ENCODE measurements at regions not wholly inside any gene's neighbourhood (a gene's known extent, or its start where the extent isn't known, plus 50 kb on each side); places are given as distances from the start of the nearest gene placed in this dataset.

DNA sequence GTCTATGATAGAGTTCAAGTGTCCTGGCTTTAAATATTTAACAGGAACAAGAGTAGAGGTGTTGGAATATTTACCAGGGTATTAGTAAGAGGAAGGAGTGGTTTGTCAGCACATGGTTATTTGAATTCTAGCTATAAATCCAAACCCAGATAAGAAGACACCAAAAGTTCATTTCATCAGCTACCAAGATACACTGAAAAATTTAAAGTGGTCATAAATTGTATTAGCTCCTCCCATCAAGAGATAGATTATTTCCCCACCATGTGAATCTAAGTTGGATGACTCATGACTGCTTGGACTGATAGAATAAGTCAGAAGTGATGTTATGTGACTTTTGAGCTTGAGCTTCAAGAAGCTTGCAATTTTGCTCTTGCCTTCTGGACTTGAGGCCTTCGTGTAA lies 72.1 kb upstream of the GRAMD2B start:
- no peak overlapping the region for H3K4me3 ChIP-seq (ENCODE audit: extremely low read depth, insufficient read depth, low read length, poor library complexity, severe bottlenecking)
- no peak overlapping the region for H3K27ac ChIP-seq (ENCODE audit: low read depth, low read length, severe bottlenecking)
- H3K9me3 ChIP-seq (ENCODE audit: control insufficient read depth, low read length), result no peaks in the 10 kb centered on the region
- H3K36me3 ChIP-seq (ENCODE audit: control insufficient read depth, insufficient read depth, low read length), result no peaks in the 10 kb centered on the region
- H3K4me1 ChIP-seq (ENCODE audit: control insufficient read depth, insufficient read depth, low read length, poor library complexity, severe bottlenecking), result peaks cover 4% of the 10 kb centered on the region
- 88 to 100% methylated on average over 1 of the region's 1 CpG for WGBS, 2 experiments (ENCODE audit: insufficient coverage in 2 of 2)

DNA sequence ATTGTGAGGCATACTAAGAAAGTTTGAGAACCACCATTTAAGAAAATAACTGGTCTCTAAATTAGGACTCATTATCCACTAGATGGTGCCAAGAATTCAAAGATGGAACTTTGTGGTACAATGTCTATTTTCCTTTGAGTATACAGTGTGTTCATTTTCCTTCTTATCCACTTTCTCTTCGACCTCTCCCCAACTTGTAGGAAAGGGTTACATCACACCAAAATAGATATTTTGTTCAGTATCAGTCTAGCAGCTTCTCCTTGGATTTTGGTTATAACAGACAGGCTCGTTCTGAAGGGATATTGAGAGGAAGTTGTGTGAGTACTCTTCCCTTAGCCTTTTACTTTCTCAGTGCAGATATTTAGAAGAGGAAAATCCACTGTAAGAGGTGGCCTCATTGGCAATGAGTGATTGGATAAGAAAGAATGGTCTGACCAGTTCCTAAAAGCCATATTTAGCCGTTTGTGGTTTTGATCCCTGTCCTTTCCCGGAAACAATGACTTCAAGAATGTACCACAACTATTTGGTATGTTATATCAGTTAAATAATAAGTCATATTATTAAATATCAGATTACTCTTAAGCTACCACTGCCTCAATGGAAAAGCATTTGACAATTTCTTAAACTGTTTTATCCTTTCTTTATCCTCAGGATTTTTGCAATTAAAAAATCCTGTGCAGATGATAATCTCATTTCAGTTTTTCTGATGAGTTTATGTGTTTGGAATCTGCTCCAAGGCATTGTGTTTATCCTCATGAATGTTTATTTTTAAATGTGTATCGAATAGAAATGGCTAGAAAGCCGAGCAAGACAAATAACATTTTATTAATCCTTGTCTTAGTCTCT lies 69.0 kb upstream of the GRAMD2B start:
- Histone ChIP-seq H3K4me1 (ENCODE audit: control insufficient read depth, insufficient read depth, low read length, poor library complexity, severe bottlenecking) (peaks cover 4% of the 10 kb centered on the region), H3K9me3 (ENCODE audit: control insufficient read depth, low read length) (no peaks in the 10 kb centered on the region), H3K27ac (ENCODE audit: low read depth, low read length, severe bottlenecking) (peak overlapping the region; percentile 65), H3K36me3 (ENCODE audit: control insufficient read depth, insufficient read depth, low read length) (no peaks in the 10 kb centered on the region), H3K4me3 (ENCODE audit: extremely low read depth, insufficient read depth, low read length, poor library complexity, severe bottlenecking) (no peak overlapping the region)
- WGBS, 2 experiments (ENCODE audit: insufficient coverage in 2 of 2), result 40% methylated on average over 1 of the region's 6 CpGs; no CpG with 5 or more reads in 1 of the 2 experiments

DNA sequence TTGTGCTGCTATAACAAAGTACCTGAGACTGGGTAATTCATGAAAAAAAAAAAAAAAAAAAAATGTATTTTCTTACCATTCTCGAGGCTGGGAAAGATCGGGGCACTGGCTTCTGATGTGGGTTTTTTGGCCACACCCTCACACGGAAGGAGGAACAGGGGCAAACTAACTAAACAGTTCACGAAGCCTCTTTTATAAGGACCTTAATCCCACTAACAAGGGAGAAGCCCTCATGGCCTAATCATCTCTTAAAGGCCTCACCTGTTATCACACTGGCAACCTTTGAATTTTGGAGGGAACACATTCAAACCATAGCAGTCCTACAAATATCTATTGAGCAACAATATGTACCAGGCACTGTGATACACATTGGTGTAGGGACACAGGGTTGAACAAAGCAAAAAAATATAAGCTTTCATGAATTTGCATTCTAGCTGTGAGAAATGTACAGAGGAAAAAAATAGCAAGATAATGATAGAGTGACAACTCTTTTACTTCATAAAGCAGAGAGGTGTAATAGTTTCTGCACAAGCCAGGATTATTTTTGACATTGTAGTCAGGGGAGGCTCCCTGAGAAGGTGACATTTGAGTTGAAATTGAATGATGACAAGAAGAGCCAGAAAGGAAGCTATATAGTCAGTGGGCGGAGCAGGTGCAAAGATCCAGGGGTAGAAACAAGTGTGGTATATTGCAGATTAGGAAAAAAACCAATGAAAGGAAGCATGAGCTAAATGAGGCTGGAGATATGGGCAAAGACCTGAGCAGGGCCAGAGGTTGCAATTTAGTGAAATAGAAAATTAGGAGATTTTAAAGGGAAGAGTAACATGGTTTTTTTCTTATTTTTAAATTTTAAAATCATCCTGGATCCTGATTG lies 68.1 kb upstream of the GRAMD2B start:
- Histone ChIP-seq H3K4me3 (ENCODE audit: extremely low read depth, insufficient read depth, low read length, poor library complexity, severe bottlenecking) (no peak overlapping the region), H3K36me3 (ENCODE audit: control insufficient read depth, insufficient read depth, low read length) (no peaks in the 10 kb centered on the region), H3K9me3 (ENCODE audit: control insufficient read depth, low read length) (no peaks in the 10 kb centered on the region), H3K4me1 (ENCODE audit: control insufficient read depth, insufficient read depth, low read length, poor library complexity, severe bottlenecking) (peaks cover 4% of the 10 kb centered on the region), H3K27ac (ENCODE audit: low read depth, low read length, severe bottlenecking) (no peak overlapping the region)
- WGBS, 2 experiments (ENCODE audit: insufficient coverage in 2 of 2), result 88 to 92% methylated on average over 2 to 4 of the region's 5 CpGs

DNA sequence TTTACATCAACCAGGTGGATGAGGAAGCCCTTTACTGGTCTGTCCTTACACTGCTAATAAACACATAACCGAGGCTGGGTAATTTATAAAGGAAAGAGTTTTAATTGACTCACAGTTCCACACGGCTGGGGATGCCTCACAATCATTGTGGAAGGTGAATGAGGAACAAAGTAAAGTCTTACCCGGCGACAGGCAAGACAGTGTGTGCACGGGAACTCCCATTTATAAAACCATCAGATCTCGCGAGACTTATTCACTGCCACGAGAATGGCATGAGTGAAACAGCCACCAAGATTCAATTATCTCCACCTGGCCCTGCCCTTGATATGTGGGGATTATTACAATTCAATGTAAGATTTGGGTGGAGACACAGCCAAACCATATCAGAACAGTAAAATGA lies 67.3 kb upstream of the GRAMD2B start:
- Histone ChIP-seq H3K4me1 (ENCODE audit: control insufficient read depth, insufficient read depth, low read length, poor library complexity, severe bottlenecking) (peaks cover 4% of the 10 kb centered on the region), H3K9me3 (ENCODE audit: control insufficient read depth, low read length) (no peaks in the 10 kb centered on the region)
- WGBS, 2 experiments (ENCODE audit: insufficient coverage in 2 of 2), result 94 to 97% methylated on average over 3 to 5 of the region's 8 CpGs

DNA sequence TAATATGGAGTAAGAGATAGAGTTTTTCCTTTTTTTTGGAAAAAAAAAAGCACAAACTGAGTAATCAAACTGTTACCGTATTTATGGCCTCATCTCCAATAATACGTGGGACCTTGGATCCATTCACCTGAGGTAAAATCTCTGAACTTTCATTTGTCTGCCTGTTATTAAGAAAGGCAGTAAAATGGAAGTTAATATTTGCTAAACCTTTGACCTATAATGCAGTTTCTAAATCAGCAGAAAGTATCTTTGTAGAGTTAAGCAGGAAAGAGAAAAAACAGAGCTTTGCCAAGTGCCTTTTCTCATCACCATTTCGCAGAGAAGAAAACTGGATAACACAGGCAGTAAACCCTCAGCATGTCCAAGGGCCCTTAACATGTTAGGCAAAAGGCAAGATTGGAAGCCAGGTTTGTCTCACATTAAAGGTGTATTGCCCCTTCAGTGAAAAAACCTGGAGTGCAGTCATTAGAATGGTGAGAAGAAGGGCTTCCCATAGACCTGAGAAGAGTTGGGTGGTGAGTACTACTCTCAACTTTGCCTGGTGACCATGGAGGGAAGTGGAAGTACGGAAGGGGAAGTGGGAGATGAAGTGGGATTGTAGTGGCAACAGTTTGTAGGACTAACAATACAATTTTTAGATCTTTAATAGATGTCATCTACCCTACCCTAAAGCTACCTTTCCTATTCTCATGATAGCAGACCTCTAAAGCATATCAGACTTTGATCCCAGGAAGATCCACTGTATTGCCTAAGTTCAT lies 65.4 kb upstream of the GRAMD2B start:
- 87 to 100% methylated on average over 2 to 3 of the region's 4 CpGs for WGBS, 2 experiments (ENCODE audit: insufficient coverage in 2 of 2)
- H3K4me1 ChIP-seq (ENCODE audit: control insufficient read depth, insufficient read depth, low read length, poor library complexity, severe bottlenecking), result peaks cover 4% of the 10 kb centered on the region
- no peak overlapping the region for H3K4me3 ChIP-seq (ENCODE audit: extremely low read depth, insufficient read depth, low read length, poor library complexity, severe bottlenecking)
- no peaks in the 10 kb centered on the region for H3K9me3 ChIP-seq (ENCODE audit: control insufficient read depth, low read length)
- H3K36me3 ChIP-seq (ENCODE audit: control insufficient read depth, insufficient read depth, low read length), result no peaks in the 10 kb centered on the region
- no peak overlapping the region for H3K27ac ChIP-seq (ENCODE audit: low read depth, low read length, severe bottlenecking)

More for the DNA sequence above, 67.3 kb upstream of the GRAMD2B start:
- no peak overlapping the region for H3K4me3 ChIP-seq (ENCODE audit: extremely low read depth, insufficient read depth, low read length, poor library complexity, severe bottlenecking)
- no peaks in the 10 kb centered on the region for H3K36me3 ChIP-seq (ENCODE audit: control insufficient read depth, insufficient read depth, low read length)
- no peak overlapping the region for H3K27ac ChIP-seq (ENCODE audit: low read depth, low read length, severe bottlenecking)

DNA sequence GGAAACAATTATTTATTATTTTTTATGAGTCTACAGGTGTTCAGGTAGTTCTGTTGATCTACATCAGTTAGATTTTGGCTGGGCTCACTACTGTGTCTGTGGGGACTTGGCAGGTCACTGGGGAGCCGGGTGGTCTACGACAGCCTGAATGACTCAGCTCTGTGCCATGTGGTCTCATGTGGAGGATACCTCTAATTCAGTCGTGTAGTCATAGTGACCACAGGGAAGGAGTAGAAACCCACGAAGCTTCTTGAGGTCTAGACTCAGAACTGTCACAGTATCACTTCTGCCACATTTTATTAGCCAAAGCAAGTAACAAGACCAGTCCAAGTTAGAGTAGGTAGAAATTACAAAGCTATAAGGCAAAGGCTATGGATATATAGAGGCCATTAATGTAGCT lies 64.7 kb upstream of the GRAMD2B start:
- peaks cover 2% of the 10 kb centered on the region for H3K4me1 ChIP-seq (ENCODE audit: control insufficient read depth, insufficient read depth, low read length, poor library complexity, severe bottlenecking)
- no peak overlapping the region for H3K27ac ChIP-seq (ENCODE audit: low read depth, low read length, severe bottlenecking)
- H3K36me3 ChIP-seq (ENCODE audit: control insufficient read depth, insufficient read depth, low read length), result no peaks in the 10 kb centered on the region
- no peak overlapping the region for H3K4me3 ChIP-seq (ENCODE audit: extremely low read depth, insufficient read depth, low read length, poor library complexity, severe bottlenecking)
- no peaks in the 10 kb centered on the region for H3K9me3 ChIP-seq (ENCODE audit: control insufficient read depth, low read length)
- WGBS, 2 experiments (ENCODE audit: insufficient coverage in 2 of 2), result 66 to 68% methylated on average over 2 to 3 of the region's 4 CpGs

DNA sequence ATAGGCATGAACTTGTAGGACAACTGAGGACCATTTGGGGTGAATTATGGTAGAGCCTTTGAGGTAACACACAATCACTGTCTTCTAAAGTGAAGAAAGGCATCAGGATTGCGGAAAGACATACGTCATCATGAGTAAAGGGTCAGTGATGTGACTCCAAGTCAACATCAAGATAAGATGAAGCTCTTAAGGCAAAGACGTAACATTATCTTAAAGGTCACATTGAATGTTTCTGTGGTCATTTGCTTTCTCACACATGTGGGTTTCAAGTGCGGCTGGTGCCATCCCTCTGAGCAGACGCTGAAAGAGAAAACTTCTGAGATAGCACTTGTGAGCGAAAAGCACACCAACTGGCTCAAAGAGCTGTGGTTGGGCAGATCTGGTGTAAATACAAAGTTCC lies 63.3 kb upstream of the GRAMD2B start:
- no peaks in the 10 kb centered on the region for H3K9me3 ChIP-seq (ENCODE audit: control insufficient read depth, low read length)
- 91 to 94% methylated on average over 6 of the region's 6 CpGs for WGBS, 2 experiments (ENCODE audit: insufficient coverage in 2 of 2)
- H3K27ac ChIP-seq (ENCODE audit: low read depth, low read length, severe bottlenecking), result no peak overlapping the region
- no peaks in the 10 kb centered on the region for H3K4me1 ChIP-seq (ENCODE audit: control insufficient read depth, insufficient read depth, low read length, poor library complexity, severe bottlenecking)
- H3K36me3 ChIP-seq (ENCODE audit: control insufficient read depth, insufficient read depth, low read length), result no peaks in the 10 kb centered on the region
- no peak overlapping the region for H3K4me3 ChIP-seq (ENCODE audit: extremely low read depth, insufficient read depth, low read length, poor library complexity, severe bottlenecking)

DNA sequence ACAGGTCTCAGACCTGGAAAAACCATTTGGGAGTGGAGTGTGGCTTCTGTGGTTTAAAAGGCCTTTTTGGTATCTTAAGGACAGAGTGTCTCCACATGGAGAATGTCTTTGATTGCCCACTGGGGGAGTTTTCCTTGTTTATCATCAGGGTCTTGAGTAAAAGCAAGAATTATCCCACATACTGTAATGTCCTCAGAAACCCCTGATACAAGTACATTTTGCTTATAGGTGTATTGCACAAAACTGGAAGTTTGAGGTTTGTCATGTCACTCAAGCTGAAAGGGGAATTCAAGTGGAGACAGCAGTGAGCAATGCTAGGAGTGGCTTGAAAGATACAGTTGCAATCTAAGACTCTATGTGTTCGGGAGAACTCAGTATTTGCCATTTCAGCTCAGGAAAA lies 62.7 kb upstream of the GRAMD2B start:
- H3K36me3 ChIP-seq (ENCODE audit: control insufficient read depth, insufficient read depth, low read length), result no peaks in the 10 kb centered on the region
- no peak overlapping the region for H3K27ac ChIP-seq (ENCODE audit: low read depth, low read length, severe bottlenecking)
- H3K4me3 ChIP-seq (ENCODE audit: extremely low read depth, insufficient read depth, low read length, poor library complexity, severe bottlenecking), result no peak overlapping the region
- H3K9me3 ChIP-seq (ENCODE audit: control insufficient read depth, low read length), result no peaks in the 10 kb centered on the region
- H3K4me1 ChIP-seq (ENCODE audit: control insufficient read depth, insufficient read depth, low read length, poor library complexity, severe bottlenecking), result no peaks in the 10 kb centered on the region
- WGBS, 2 experiments (ENCODE audit: insufficient coverage in 2 of 2), result 100% methylated on average over 1 of the region's 1 CpG

DNA sequence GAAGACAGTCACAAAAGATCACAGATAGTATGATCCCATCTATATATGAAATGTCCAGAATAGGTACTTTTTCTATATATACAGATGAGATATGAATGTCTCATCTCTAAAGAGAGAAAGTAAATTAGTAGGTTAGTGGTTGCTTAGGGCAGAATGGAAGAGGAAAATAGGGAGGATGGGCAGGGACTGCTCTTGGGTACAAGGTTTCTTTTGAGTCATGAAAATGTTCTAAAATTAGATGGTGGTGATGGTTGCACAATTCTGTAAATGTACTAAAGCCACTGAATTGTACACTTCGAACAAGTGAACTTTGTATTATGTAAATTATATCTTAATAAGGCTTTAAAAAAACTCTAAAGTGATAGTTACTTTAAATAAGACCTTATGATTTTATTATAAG lies 59.6 kb upstream of the GRAMD2B start:
- Histone ChIP-seq H3K36me3 (ENCODE audit: control insufficient read depth, insufficient read depth, low read length) (no peaks in the 10 kb centered on the region), H3K4me3 (ENCODE audit: extremely low read depth, insufficient read depth, low read length, poor library complexity, severe bottlenecking) (no peak overlapping the region), H3K9me3 (ENCODE audit: control insufficient read depth, low read length) (no peaks in the 10 kb centered on the region), H3K4me1 (ENCODE audit: control insufficient read depth, insufficient read depth, low read length, poor library complexity, severe bottlenecking) (no peaks in the 10 kb centered on the region), H3K27ac (ENCODE audit: low read depth, low read length, severe bottlenecking) (no peak overlapping the region)
- no CpG with 5 or more reads among the region's 1 CpG for WGBS, 2 experiments (ENCODE audit: insufficient coverage in 2 of 2)

DNA sequence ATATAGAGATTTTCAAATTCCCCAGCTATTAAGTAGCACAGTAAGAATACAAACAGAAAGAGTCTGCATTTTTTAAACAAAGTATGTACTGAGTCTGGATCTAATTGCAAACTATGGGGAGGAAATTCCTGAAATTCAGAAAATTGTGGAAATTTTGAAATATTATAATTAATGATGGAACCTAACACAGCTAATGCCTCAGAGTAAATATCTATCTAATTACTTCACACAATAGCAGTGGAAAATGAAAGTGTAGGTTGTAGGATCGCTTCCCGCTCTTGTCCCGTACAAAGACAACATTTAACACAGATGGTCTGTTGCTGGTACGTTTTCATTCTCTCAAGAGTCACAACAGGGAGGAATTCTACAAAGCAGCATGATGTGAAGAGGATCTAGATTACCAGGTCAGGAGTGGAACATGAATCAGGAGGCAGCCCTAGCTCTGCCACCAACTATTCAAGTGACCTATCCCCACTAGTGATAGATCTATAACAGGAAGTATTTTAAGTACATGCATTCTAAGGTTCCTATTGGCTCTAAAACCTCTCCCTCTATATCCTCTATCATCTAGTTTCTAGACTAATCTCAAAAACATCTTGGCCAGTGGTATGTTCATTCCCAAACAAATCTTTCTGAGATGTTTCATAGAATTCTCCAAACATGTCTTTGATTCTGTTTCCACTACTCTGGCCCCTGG lies 58.9 kb upstream of the GRAMD2B start:
- WGBS, 2 experiments (ENCODE audit: insufficient coverage in 2 of 2), result 100% methylated on average over 1 of the region's 4 CpGs; no CpG with 5 or more reads in 1 of the 2 experiments
- no peak overlapping the region for H3K27ac ChIP-seq (ENCODE audit: low read depth, low read length, severe bottlenecking)
- no peaks in the 10 kb centered on the region for H3K36me3 ChIP-seq (ENCODE audit: control insufficient read depth, insufficient read depth, low read length)
- H3K4me3 ChIP-seq (ENCODE audit: extremely low read depth, insufficient read depth, low read length, poor library complexity, severe bottlenecking), result no peak overlapping the region
- H3K9me3 ChIP-seq (ENCODE audit: control insufficient read depth, low read length), result no peaks in the 10 kb centered on the region
- H3K4me1 ChIP-seq (ENCODE audit: control insufficient read depth, insufficient read depth, low read length, poor library complexity, severe bottlenecking), result no peaks in the 10 kb centered on the region

Data from mesodermal cell (in vitro differentiated cells).